ENCODE measurements at regions not wholly inside any gene's neighbourhood (a gene's known extent, or its start where the extent isn't known, plus 50 kb on each side); places are given as distances from the start of the nearest gene placed in this dataset.

GRCh38 chr3:177525987-177526712, 328.9 kb upstream of the TBL1XR1 start:
- Histone ChIP-seq H3K27ac (ENCODE audit: low read depth in 1 of 2, low read length in 2 of 2) (no peak overlapping the region), H3K36me3 (ENCODE audit: insufficient read depth, low read length) (no peaks in the 10 kb centered on the region), H3K27me3 (ENCODE audit: control insufficient read depth in 1 of 2, insufficient read depth in 2 of 2, low read length in 2 of 2) (no peaks in the 10 kb centered on the region), H3K4me1 (ENCODE audit: insufficient read depth, low read length) (no peaks in the 10 kb centered on the region), H3K9me3 (ENCODE audit: control insufficient read depth in 1 of 2, insufficient read depth in 1 of 2, low read length in 2 of 2) (no peaks in the 10 kb centered on the region), H3K4me3 (ENCODE audit: low read length) (no peak overlapping the region)
- ATAC-seq (ENCODE audit: poor library complexity) (no peak), DNase-seq (no peak)
- Mint-ChIP-seq H3K4me3 (no peak overlapping the region), H3K4me1 (ENCODE audit: low read depth) (peaks cover 34% of the 10 kb centered on the region), H3K9me3 (no peaks in the 10 kb centered on the region), H3K27ac (no peak overlapping the region), H3K36me3 (ENCODE audit: low read depth) (no peaks in the 10 kb centered on the region), H3K27me3 (no peaks in the 10 kb centered on the region)
- intact Hi-C loops (cut with DNase I, micrococcal nuclease): no loop called here
- CTCF ChIA-PET: interaction anchor here (1.1 kb wide), 1 partner anchor 22 kb away, joined by 3 read pairs; no protein-coding TSS in a partner anchor
- TF ChIP-seq CTCF (IDR thresholded peaks at IDR 0.05): no peak
- POLR2A ChIA-PET: interaction anchor here (0.9 kb wide), 1 partner anchor 116 kb away, joined by 3 read pairs; no protein-coding TSS in a partner anchor

GRCh38 chr3:177527182-177527581, 329.9 kb upstream of the TBL1XR1 start:
- Mint-ChIP-seq H3K4me1 (ENCODE audit: low read depth) (peaks cover 31% of the 10 kb centered on the region), H3K4me3 (no peak overlapping the region), H3K27ac (no peak overlapping the region), H3K27me3 (no peaks in the 10 kb centered on the region), H3K36me3 (ENCODE audit: low read depth) (no peaks in the 10 kb centered on the region), H3K9me3 (no peaks in the 10 kb centered on the region)
- H3K9me3 ChIP-seq (ENCODE audit: control insufficient read depth in 1 of 2, insufficient read depth in 1 of 2, low read length in 2 of 2): no peaks in the 10 kb centered on the region
- H3K4me3 ChIP-seq (ENCODE audit: low read length): no peak overlapping the region
- POLR2A ChIA-PET: no interaction called here
- TF ChIP-seq CTCF (IDR thresholded peaks at IDR 0.05): no peak
- intact Hi-C loops (cut with DNase I, micrococcal nuclease): no loop called here
- H3K4me1 ChIP-seq (ENCODE audit: insufficient read depth, low read length): no peaks in the 10 kb centered on the region
- CTCF ChIA-PET: no interaction called here
- DNase-seq (no peak), ATAC-seq (ENCODE audit: poor library complexity) (no peak)
- no peak overlapping the region for H3K27ac ChIP-seq (ENCODE audit: low read depth in 1 of 2, low read length in 2 of 2)
- H3K36me3 ChIP-seq (ENCODE audit: insufficient read depth, low read length): no peaks in the 10 kb centered on the region
- H3K27me3 ChIP-seq (ENCODE audit: control insufficient read depth in 1 of 2, insufficient read depth in 2 of 2, low read length in 2 of 2): no peaks in the 10 kb centered on the region

- Mint-ChIP-seq H3K9me3 (no peaks in the 10 kb centered on the region), H3K4me1 (ENCODE audit: low read depth) (peaks cover 25% of the 10 kb centered on the region), H3K36me3 (ENCODE audit: low read depth) (no peaks in the 10 kb centered on the region), H3K4me3 (no peak overlapping the region), H3K27me3 (no peaks in the 10 kb centered on the region), H3K27ac (no peak overlapping the region)
- CTCF ChIA-PET: no interaction called here
- Histone ChIP-seq H3K9me3 (ENCODE audit: control insufficient read depth in 1 of 2, insufficient read depth in 1 of 2, low read length in 2 of 2) (no peaks in the 10 kb centered on the region), H3K27ac (ENCODE audit: low read depth in 1 of 2, low read length in 2 of 2) (no peak overlapping the region), H3K4me3 (ENCODE audit: low read length) (no peak overlapping the region), H3K36me3 (ENCODE audit: insufficient read depth, low read length) (no peaks in the 10 kb centered on the region), H3K27me3 (ENCODE audit: control insufficient read depth in 1 of 2, insufficient read depth in 2 of 2, low read length in 2 of 2) (no peaks in the 10 kb centered on the region), H3K4me1 (ENCODE audit: insufficient read depth, low read length) (no peaks in the 10 kb centered on the region)
- no peak for DNase-seq
- no peak for TF ChIP-seq CTCF (IDR thresholded peaks at IDR 0.05)
- intact Hi-C loops (cut with DNase I, micrococcal nuclease): no loop called here
- ATAC-seq (ENCODE audit: poor library complexity): no peak
- POLR2A ChIA-PET: interaction anchor here (2.3 kb wide), 1 partner anchor 10 kb away, joined by 8 read pairs; no protein-coding TSS in a partner anchor
Observed at GRCh38 chr3:177528306-177529070, 331.2 kb upstream of the TBL1XR1 start.
